Activated naive CD8-positive, alpha-beta T cell treated with anti-CD3 and anti-CD28 coated beads for 36 hours (primary cell): ENCODE measurements at regions not wholly inside any gene's neighbourhood (a gene's known extent, or its start where the extent isn't known, plus 50 kb on each side); places are given as distances from the start of the nearest gene placed in this dataset.
"Not testable (repeated sequence)": the region's sequence is repeated elsewhere in the genome, so short reads cannot be mapped to it uniquely, and the experiment has no call there.

Experiments used
- DNase-seq: peaks from one replicate; pipeline ENCODE4 v3.0.0; 2021
- H3K27ac Mint-ChIP-seq: one replicate; pipeline ENCODE4 v1.8.0; 2022; ENCODE audit warnings: mild to moderate bottlenecking, moderate library complexity, mixed read lengths
- H3K27me3 Mint-ChIP-seq: one replicate; pipeline ENCODE4 v1.8.0; 2022; ENCODE audit warnings: mild to moderate bottlenecking, mixed read lengths
- H3K36me3 Mint-ChIP-seq: one replicate; pipeline ENCODE4 v1.8.0; 2021; ENCODE audit warnings: mild to moderate bottlenecking, mixed read lengths
- H3K4me1 Mint-ChIP-seq: one replicate; pipeline ENCODE4 v1.8.0; 2021; ENCODE audit warnings: mixed read lengths
- H3K4me3 Mint-ChIP-seq: one replicate; pipeline ENCODE4 v1.8.0; 2022; ENCODE audit warnings: mild to moderate bottlenecking, moderate library complexity, mixed read lengths
- H3K9me3 Mint-ChIP-seq: one replicate; pipeline ENCODE4 v1.8.0; 2022; ENCODE audit warnings: mixed read lengths

- Mint-ChIP-seq H3K36me3 (no peaks in the 10 kb centered on the region), H3K27ac (no peak overlapping the region), H3K4me1 (no peaks in the 10 kb centered on the region), H3K4me3 (no peak overlapping the region), H3K27me3 (no peaks in the 10 kb centered on the region), H3K9me3 (no peaks in the 10 kb centered on the region)
- no peak for DNase-seq
Observed at GRCh38 chr2:210818473-210818872, 262.1 kb downstream of the CPS1 start.

- no peaks in the 10 kb centered on the region for H3K4me1 Mint-ChIP-seq
Observed at GRCh38 chr2:210833403-210833802, 277.0 kb downstream of the CPS1 start.

GRCh38 chr2:210839034-210839433 is 282.6 kb downstream of the CPS1 start:
- no peak for DNase-seq
- Mint-ChIP-seq H3K4me3 (no peak overlapping the region), H3K27me3 (no peaks in the 10 kb centered on the region), H3K4me1 (no peaks in the 10 kb centered on the region), H3K9me3 (no peaks in the 10 kb centered on the region), H3K36me3 (no peaks in the 10 kb centered on the region), H3K27ac (no peak overlapping the region)

More at GRCh38 chr2:210833403-210833802, 277.0 kb downstream of the CPS1 start:
- DNase-seq = no peak
- Mint-ChIP-seq H3K4me3 (no peak overlapping the region), H3K9me3 (no peaks in the 10 kb centered on the region), H3K27me3 (no peaks in the 10 kb centered on the region), H3K27ac (no peak overlapping the region), H3K36me3 (no peaks in the 10 kb centered on the region)

GRCh38 chr2:210839450-210839849 is 283.1 kb downstream of the CPS1 start:
- DNase-seq = no peak
- H3K9me3 Mint-ChIP-seq = no peaks in the 10 kb centered on the region
- no peaks in the 10 kb centered on the region for H3K4me1 Mint-ChIP-seq
- no peaks in the 10 kb centered on the region for H3K27me3 Mint-ChIP-seq
- no peak overlapping the region for H3K27ac Mint-ChIP-seq
- H3K4me3 Mint-ChIP-seq = no peak overlapping the region
- no peaks in the 10 kb centered on the region for H3K36me3 Mint-ChIP-seq

- Mint-ChIP-seq H3K36me3 (no peaks in the 10 kb centered on the region), H3K4me3 (no peak overlapping the region), H3K9me3 (peaks cover 3% of the 10 kb centered on the region), H3K27me3 (no peaks in the 10 kb centered on the region), H3K4me1 (no peaks in the 10 kb centered on the region), H3K27ac (no peak overlapping the region)
- DNase-seq = no peak
Observed at GRCh38 chr2:210842896-210843295, 286.5 kb downstream of the CPS1 start.

- H3K27me3 Mint-ChIP-seq = no peaks in the 10 kb centered on the region
- no peak for DNase-seq
- H3K27ac Mint-ChIP-seq = no peak overlapping the region
- H3K36me3 Mint-ChIP-seq = no peaks in the 10 kb centered on the region
- H3K4me3 Mint-ChIP-seq = no peak overlapping the region
- peaks cover 3% of the 10 kb centered on the region for H3K9me3 Mint-ChIP-seq
- H3K4me1 Mint-ChIP-seq = no peaks in the 10 kb centered on the region
Observed at GRCh38 chr2:210844016-210844415, 287.6 kb downstream of the CPS1 start.

GRCh38 chr2:210859314-210859713 is 302.9 kb downstream of the CPS1 start:
- H3K4me3 Mint-ChIP-seq = no peak overlapping the region
- H3K27me3 Mint-ChIP-seq = no peaks in the 10 kb centered on the region
- H3K36me3 Mint-ChIP-seq = no peaks in the 10 kb centered on the region
- H3K27ac Mint-ChIP-seq = no peak overlapping the region
- no peak for DNase-seq
- no peaks in the 10 kb centered on the region for H3K9me3 Mint-ChIP-seq
- H3K4me1 Mint-ChIP-seq = no peaks in the 10 kb centered on the region

GRCh38 chr2:210860276-210860675 is 303.9 kb downstream of the CPS1 start:
- no peaks in the 10 kb centered on the region for H3K27me3 Mint-ChIP-seq
- no peaks in the 10 kb centered on the region for H3K9me3 Mint-ChIP-seq
- no peak for DNase-seq
- no peaks in the 10 kb centered on the region for H3K4me1 Mint-ChIP-seq
- H3K4me3 Mint-ChIP-seq = no peak overlapping the region
- no peak overlapping the region for H3K27ac Mint-ChIP-seq
- H3K36me3 Mint-ChIP-seq = no peaks in the 10 kb centered on the region

- H3K9me3 Mint-ChIP-seq = no peaks in the 10 kb centered on the region
Observed at GRCh38 chr2:210861038-210861665, 304.8 kb downstream of the CPS1 start.

GRCh38 chr2:210862283-210863065 is 306.1 kb downstream of the CPS1 start:
- no peaks in the 10 kb centered on the region for H3K4me1 Mint-ChIP-seq
- no peak for DNase-seq
- no peaks in the 10 kb centered on the region for H3K27me3 Mint-ChIP-seq
- H3K36me3 Mint-ChIP-seq = no peaks in the 10 kb centered on the region
- no peak overlapping the region for H3K27ac Mint-ChIP-seq
- H3K9me3 Mint-ChIP-seq = no peaks in the 10 kb centered on the region
- H3K4me3 Mint-ChIP-seq = no peak overlapping the region

More at GRCh38 chr2:210861038-210861665, 304.8 kb downstream of the CPS1 start:
- no peak for DNase-seq
- no peak overlapping the region for H3K4me3 Mint-ChIP-seq
- no peaks in the 10 kb centered on the region for H3K4me1 Mint-ChIP-seq
- H3K36me3 Mint-ChIP-seq = no peaks in the 10 kb centered on the region
- no peak overlapping the region for H3K27ac Mint-ChIP-seq
- no peaks in the 10 kb centered on the region for H3K27me3 Mint-ChIP-seq

- no peak for DNase-seq
- no peak overlapping the region for H3K4me3 Mint-ChIP-seq
- H3K9me3 Mint-ChIP-seq = no peaks in the 10 kb centered on the region
- no peak overlapping the region for H3K27ac Mint-ChIP-seq
- H3K36me3 Mint-ChIP-seq = no peaks in the 10 kb centered on the region
- no peaks in the 10 kb centered on the region for H3K4me1 Mint-ChIP-seq
- H3K27me3 Mint-ChIP-seq = no peaks in the 10 kb centered on the region
Observed at GRCh38 chr2:210863283-210863682, 306.9 kb downstream of the CPS1 start.

GRCh38 chr2:210871566-210871965 is 315.2 kb downstream of the CPS1 start:
- H3K27ac Mint-ChIP-seq, H3K4me3 Mint-ChIP-seq, H3K9me3 Mint-ChIP-seq, DNase-seq, H3K4me1 Mint-ChIP-seq, H3K36me3 Mint-ChIP-seq, H3K27me3 Mint-ChIP-seq: not testable (repeated sequence)

- H3K27me3 Mint-ChIP-seq = no peaks in the 10 kb centered on the region
- no peak for DNase-seq
- H3K4me3 Mint-ChIP-seq = no peak overlapping the region
- no peaks in the 10 kb centered on the region for H3K4me1 Mint-ChIP-seq
- H3K27ac Mint-ChIP-seq = no peak overlapping the region
- no peaks in the 10 kb centered on the region for H3K9me3 Mint-ChIP-seq
- H3K36me3 Mint-ChIP-seq = no peaks in the 10 kb centered on the region
Observed at GRCh38 chr2:210873631-210874030, 317.2 kb downstream of the CPS1 start.

GRCh38 chr2:210884227-210884626 is 327.8 kb downstream of the CPS1 start:
- DNase-seq = no peak
- no peak overlapping the region for H3K4me3 Mint-ChIP-seq
- no peaks in the 10 kb centered on the region for H3K27me3 Mint-ChIP-seq
- H3K27ac Mint-ChIP-seq = no peak overlapping the region
- H3K9me3 Mint-ChIP-seq = no peaks in the 10 kb centered on the region
- H3K4me1 Mint-ChIP-seq = no peaks in the 10 kb centered on the region
- H3K36me3 Mint-ChIP-seq = no peaks in the 10 kb centered on the region

- H3K4me3 Mint-ChIP-seq = no peak overlapping the region
- H3K4me1 Mint-ChIP-seq = no peaks in the 10 kb centered on the region
- no peaks in the 10 kb centered on the region for H3K27me3 Mint-ChIP-seq
- peaks cover 4% of the 10 kb centered on the region for H3K9me3 Mint-ChIP-seq
- H3K36me3 Mint-ChIP-seq = no peaks in the 10 kb centered on the region
- no peak overlapping the region for H3K27ac Mint-ChIP-seq
- no peak for DNase-seq
Observed at GRCh38 chr2:210888035-210888434, 331.6 kb downstream of the CPS1 start.

GRCh38 chr2:210895132-210895531 is 338.7 kb downstream of the CPS1 start:
- H3K27me3 Mint-ChIP-seq = no peaks in the 10 kb centered on the region
- no peak overlapping the region for H3K27ac Mint-ChIP-seq
- H3K4me3 Mint-ChIP-seq = no peak overlapping the region
- no peaks in the 10 kb centered on the region for H3K4me1 Mint-ChIP-seq
- no peaks in the 10 kb centered on the region for H3K36me3 Mint-ChIP-seq
- H3K9me3 Mint-ChIP-seq = peaks cover 4% of the 10 kb centered on the region
- no peak for DNase-seq
